ENCODE measurements at regions not wholly inside any gene's neighbourhood (a gene's known extent, or its start where the extent isn't known, plus 50 kb on each side); places are given as distances from the start of the nearest gene placed in this dataset.

DNA sequence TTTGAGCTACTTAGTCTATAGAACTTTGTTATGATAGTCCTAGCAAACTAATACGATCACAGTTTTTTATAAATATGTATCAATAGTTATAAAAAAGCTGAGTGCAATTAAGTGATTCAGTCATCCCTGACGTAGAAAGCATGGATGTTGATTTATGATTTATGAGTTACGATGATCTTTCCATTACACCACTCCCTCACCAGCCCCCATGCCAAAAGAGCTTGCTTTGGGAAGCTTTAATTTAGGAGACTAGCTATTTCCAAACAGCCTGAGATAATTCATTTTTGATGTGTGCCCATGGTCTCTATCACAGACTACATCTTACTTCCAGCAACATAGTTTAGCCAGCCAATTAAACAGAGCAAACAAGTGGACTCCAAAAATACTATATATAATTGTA lies 256.8 kb downstream of the GABRG2 start:
- ATAC-seq (no peak), DNase-seq (no peak)
- no peaks in the 10 kb centered on the region for H3K4me1 ChIP-seq
- no peaks in the 10 kb centered on the region for H3K9me3 ChIP-seq
- H3K27me3 ChIP-seq (ENCODE audit: low read depth): no peaks in the 10 kb centered on the region
- TF ChIP-seq CTCF (IDR thresholded peaks at IDR 0.05): no peak
- intact Hi-C loops (cut with DNase I): no loop called here
- H3K36me3 ChIP-seq: no peaks in the 10 kb centered on the region
- no peak overlapping the region for H3K27ac ChIP-seq
- no peak overlapping the region for H3K4me3 ChIP-seq

DNA sequence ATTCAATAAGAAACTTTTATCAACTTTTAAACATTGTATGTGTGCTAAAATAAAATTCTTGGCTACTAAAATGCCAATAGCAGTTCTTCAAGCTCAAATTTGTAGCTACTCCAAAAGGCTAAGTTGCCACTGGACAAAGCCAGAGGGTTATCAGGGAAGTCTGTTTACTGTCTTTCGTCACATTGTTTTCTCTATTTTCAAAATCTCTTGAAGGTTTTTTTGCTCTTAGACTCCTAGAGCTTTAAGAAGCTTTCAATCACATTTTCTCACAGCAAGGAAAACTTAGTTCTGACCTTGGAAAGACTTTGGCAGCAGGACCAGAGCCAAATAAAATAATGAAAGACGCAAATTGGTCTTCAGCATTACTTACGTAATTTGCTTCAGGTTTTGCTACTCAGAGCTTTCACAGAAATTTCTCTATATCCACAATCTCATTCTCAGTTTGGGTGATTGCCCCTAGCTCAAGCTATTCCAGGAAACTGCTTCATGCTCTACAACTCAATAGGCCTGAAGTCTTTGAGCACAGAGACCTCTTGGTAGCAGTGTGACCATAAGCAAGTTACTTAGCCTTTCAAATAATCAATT lies 257.7 kb downstream of the GABRG2 start:
- Histone ChIP-seq H3K4me1 (no peaks in the 10 kb centered on the region), H3K4me3 (no peak overlapping the region), H3K9me3 (no peaks in the 10 kb centered on the region), H3K27me3 (ENCODE audit: low read depth) (no peaks in the 10 kb centered on the region), H3K36me3 (no peaks in the 10 kb centered on the region), H3K27ac (no peak overlapping the region)
- no peak for DNase-seq
- intact Hi-C loops (cut with DNase I): no loop called here
- TF ChIP-seq CTCF (IDR thresholded peaks at IDR 0.05): no peak
- ATAC-seq: peak in 1 of 2 donors; percentile 78

DNA sequence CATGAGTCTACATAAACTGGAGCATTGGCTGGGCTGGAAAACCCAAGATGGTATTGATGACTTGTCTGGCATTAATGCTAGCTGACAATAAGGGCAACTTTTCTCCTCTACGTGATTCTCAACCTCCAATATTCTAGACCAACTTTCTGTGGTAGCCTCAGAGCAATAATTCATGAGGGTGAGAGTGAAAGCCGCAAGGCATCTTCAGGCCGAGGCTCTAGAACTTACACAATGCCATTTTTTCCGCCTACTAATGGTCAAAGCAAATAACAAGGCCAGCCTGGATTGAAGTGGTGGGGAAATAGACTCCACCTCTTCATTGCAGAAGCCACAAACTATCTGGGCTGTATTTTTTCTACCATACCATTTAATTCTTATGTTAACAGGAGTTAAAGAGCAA lies 267.4 kb downstream of the GABRG2 start:
- H3K27ac ChIP-seq: no peak overlapping the region
- H3K27me3 ChIP-seq (ENCODE audit: low read depth): no peaks in the 10 kb centered on the region
- no peaks in the 10 kb centered on the region for H3K4me1 ChIP-seq
- DNase-seq (no peak), ATAC-seq (no peak)
- no peak for TF ChIP-seq CTCF (IDR thresholded peaks at IDR 0.05)
- intact Hi-C loops (cut with DNase I): no loop called here
- no peak overlapping the region for H3K4me3 ChIP-seq
- no peaks in the 10 kb centered on the region for H3K36me3 ChIP-seq
- peaks cover 5% of the 10 kb centered on the region for H3K9me3 ChIP-seq

- no peaks in the 10 kb centered on the region for H3K36me3 ChIP-seq
- TF ChIP-seq CTCF (IDR thresholded peaks at IDR 0.05): no peak
- intact Hi-C loops (cut with DNase I): no loop called here
- H3K4me3 ChIP-seq: no peak overlapping the region
- H3K9me3 ChIP-seq: no peaks in the 10 kb centered on the region
- DNase-seq (no peak), ATAC-seq (no peak)
- no peaks in the 10 kb centered on the region for H3K4me1 ChIP-seq
- no peak overlapping the region for H3K27ac ChIP-seq
- no peaks in the 10 kb centered on the region for H3K27me3 ChIP-seq (ENCODE audit: low read depth)
Observed at GRCh38 chr5:162360373-162360931, 292.9 kb downstream of the GABRG2 start.

GRCh38 chr5:162372256-162372655 lies 304.7 kb downstream of the GABRG2 start:
- intact Hi-C loops (cut with DNase I): no loop called here

More at GRCh38 chr5:162372256-162372655, 304.7 kb downstream of the GABRG2 start:
- no peak overlapping the region for H3K27ac ChIP-seq
- TF ChIP-seq CTCF (IDR thresholded peaks at IDR 0.05): no peak
- H3K27me3 ChIP-seq (ENCODE audit: low read depth): no peaks in the 10 kb centered on the region
- H3K4me3 ChIP-seq: no peak overlapping the region
- no peaks in the 10 kb centered on the region for H3K4me1 ChIP-seq
- no peaks in the 10 kb centered on the region for H3K36me3 ChIP-seq
- ATAC-seq (no peak), DNase-seq (no peak)
- H3K9me3 ChIP-seq: peaks cover 3% of the 10 kb centered on the region
